ENCODE measurements at regions not wholly inside any gene's neighbourhood (a gene's known extent, or its start where the extent isn't known, plus 50 kb on each side); places are given as distances from the start of the nearest gene placed in this dataset.
"Not testable (repeated sequence)": the region's sequence is repeated elsewhere in the genome, so short reads cannot be mapped to it uniquely, and the experiment has no call there.

- no peak for DNase-seq (ENCODE audit: low read depth)
Observed at GRCh38 chr5:89855417-89855816, 554.1 kb downstream of the CETN3 start.

GRCh38 chr5:89851911-89852310, 557.6 kb downstream of the CETN3 start:
- DNase-seq (ENCODE audit: low read depth), result no peak

GRCh38 chr5:89850513-89850865, 559.1 kb downstream of the CETN3 start:
- no peak for DNase-seq (ENCODE audit: low read depth)

GRCh38 chr5:89849830-89850512, 559.6 kb downstream of the CETN3 start:
- DNase-seq (ENCODE audit: low read depth), result no peak

GRCh38 chr5:89847743-89848142, 561.8 kb downstream of the CETN3 start:
- DNase-seq (ENCODE audit: low read depth), result no peak

GRCh38 chr5:89844548-89844947, 565.0 kb downstream of the CETN3 start:
- DNase-seq (ENCODE audit: low read depth), result no peak

- no peak for DNase-seq (ENCODE audit: low read depth)
Observed at GRCh38 chr5:89842531-89842930, 567.0 kb downstream of the CETN3 start.

GRCh38 chr5:89840906-89841305, 568.6 kb downstream of the CETN3 start:
- DNase-seq (ENCODE audit: low read depth), result no peak

- DNase-seq (ENCODE audit: low read depth), result no peak
Observed at GRCh38 chr5:89830691-89831090, 578.9 kb downstream of the CETN3 start.

- DNase-seq (ENCODE audit: low read depth), result no peak
Observed at GRCh38 chr5:89827960-89828359, 581.6 kb downstream of the CETN3 start.

- no peak for DNase-seq (ENCODE audit: low read depth)
Observed at GRCh38 chr5:89827359-89827758, 582.2 kb downstream of the CETN3 start.

- no peak for DNase-seq (ENCODE audit: low read depth)
Observed at GRCh38 chr5:89826938-89827337, 582.6 kb downstream of the CETN3 start.

- no peak for DNase-seq (ENCODE audit: low read depth)
Observed at GRCh38 chr5:89823046-89823445, 586.5 kb downstream of the CETN3 start.

GRCh38 chr5:89817841-89818240, 591.7 kb downstream of the CETN3 start:
- no peak for DNase-seq (ENCODE audit: low read depth)

- DNase-seq (ENCODE audit: low read depth), result no peak
Observed at GRCh38 chr5:89816038-89816437, 593.5 kb downstream of the CETN3 start.

- DNase-seq (ENCODE audit: low read depth), result not testable (repeated sequence)
Observed at GRCh38 chr5:89800735-89801134, 608.8 kb downstream of the CETN3 start.

- DNase-seq (ENCODE audit: low read depth), result not testable (repeated sequence)
Observed at GRCh38 chr5:89794504-89794903, 615.1 kb downstream of the CETN3 start.

GRCh38 chr5:89779734-89780133, 629.8 kb downstream of the CETN3 start:
- not testable (repeated sequence) for DNase-seq (ENCODE audit: low read depth)

GRCh38 chr5:89777758-89778157, 631.8 kb downstream of the CETN3 start:
- no peak for DNase-seq (ENCODE audit: low read depth)

GRCh38 chr5:89769975-89770374, 639.6 kb downstream of the CETN3 start:
- DNase-seq (ENCODE audit: low read depth), result peak; percentile 90

GRCh38 chr5:89759802-89760201, 649.8 kb downstream of the CETN3 start:
- DNase-seq (ENCODE audit: low read depth), result no peak

- DNase-seq (ENCODE audit: low read depth), result no peak
Observed at GRCh38 chr5:89758146-89758545, 651.4 kb downstream of the CETN3 start.

GRCh38 chr5:89756955-89757354, 652.6 kb downstream of the CETN3 start:
- DNase-seq (ENCODE audit: low read depth), result no peak

GRCh38 chr5:89755024-89755423, 654.5 kb downstream of the CETN3 start:
- no peak for DNase-seq (ENCODE audit: low read depth)

All from HT1080 (cell line).